ENCODE measurements at regions not wholly inside any gene's neighbourhood (a gene's known extent, or its start where the extent isn't known, plus 50 kb on each side); places are given as distances from the start of the nearest gene placed in this dataset.
A peak's percentile ranks its signal among the peaks of the same experiment; 100 is the strongest.

DNA sequence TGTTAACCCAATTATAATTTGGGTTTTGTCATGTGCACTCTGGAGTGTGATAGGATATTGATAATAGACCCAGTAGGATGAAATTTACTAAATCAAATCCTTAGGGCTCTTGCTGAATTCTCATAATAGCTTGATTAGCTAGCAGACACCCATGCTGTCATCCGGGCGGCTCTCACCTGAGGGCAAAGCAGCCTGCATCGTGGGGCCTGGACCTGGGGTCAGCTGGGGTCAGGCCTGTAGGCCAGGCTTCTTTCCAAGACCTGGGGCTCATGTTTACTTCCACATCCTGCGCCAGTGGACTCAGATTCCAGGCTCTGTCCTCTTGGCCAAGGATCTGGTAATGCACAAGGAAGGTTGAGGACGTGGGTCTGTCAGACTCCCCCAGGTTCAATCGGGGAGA lies 486.3 kb downstream of the NPHP4 start:
- DNase-seq (ENCODE audit: low spot score) (no peak), ATAC-seq (no peak)
- intact Hi-C loops (cut with DNase I) = loop anchor here (10.0 kb wide), 2 partner anchors 239 to 469 kb away; no protein-coding TSS in a partner anchor

DNA sequence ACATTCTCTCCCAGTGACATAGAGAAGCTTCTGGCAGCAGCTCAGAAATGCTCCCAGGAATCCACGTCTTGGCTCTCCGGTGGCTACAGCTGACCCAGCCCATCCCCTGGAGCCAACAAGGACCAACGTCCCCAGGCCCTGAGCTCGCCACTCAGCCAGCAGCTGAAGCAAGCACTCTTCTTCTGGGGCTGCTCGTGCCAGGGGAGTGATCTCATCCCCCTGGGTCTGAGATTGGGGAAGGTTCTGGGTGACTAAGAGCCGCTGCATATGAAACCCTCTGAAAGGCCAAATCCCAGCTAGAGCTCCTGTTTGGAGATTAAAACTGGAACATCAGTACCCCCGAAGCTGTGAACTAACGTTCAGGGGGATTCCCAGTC lies 487.9 kb downstream of the NPHP4 start:
- ATAC-seq = no peak
- intact Hi-C loops (cut with DNase I) = loop anchor here (10.0 kb wide), 2 partner anchors 240 to 470 kb away; no protein-coding TSS in a partner anchor

DNA sequence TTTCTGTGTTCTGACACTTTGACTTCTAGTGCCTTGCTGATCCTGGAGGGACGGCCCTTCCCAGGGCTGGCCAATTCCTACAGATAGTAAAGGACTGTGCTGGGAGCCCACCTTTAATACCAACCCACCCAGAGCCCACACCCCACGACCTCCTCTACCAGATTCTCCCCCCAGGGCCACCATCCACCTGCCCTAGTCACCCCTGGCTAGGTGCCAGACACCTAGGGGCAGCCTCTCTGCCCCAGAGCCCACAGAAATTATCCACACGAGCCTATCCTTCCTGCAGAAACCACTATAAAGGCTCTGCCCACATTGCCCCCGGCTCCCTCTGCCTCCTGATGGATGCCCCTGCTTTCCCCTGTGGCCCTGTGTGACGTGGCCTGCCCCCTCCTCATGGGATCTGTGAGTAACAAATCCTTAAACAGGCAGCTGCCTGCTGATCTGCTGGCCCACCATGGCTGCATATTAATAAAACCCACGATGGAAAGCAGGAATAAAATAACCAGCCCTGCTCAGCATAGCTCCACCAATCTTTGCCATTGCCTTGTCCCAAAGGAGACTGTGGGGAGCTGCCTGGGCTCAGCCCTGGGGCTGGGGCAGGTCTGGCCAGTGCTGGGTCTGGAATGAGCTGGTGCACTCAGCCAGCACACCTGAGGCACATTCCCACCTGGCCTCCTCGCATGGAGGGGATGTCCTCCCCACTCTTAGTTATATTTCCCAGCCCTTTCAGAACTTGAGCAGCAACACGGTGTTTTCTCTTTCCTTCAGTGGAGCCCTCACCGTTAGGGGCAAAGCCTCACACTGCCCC lies 488.5 kb downstream of the NPHP4 start:
- intact Hi-C loops (cut with DNase I) = loop anchor here (10.0 kb wide), 2 partner anchors 241 to 471 kb away; no protein-coding TSS in a partner anchor
- ATAC-seq (no peak), DNase-seq (ENCODE audit: low spot score) (no peak)

More for the DNA sequence above, 487.9 kb downstream of the NPHP4 start:
- no peak for DNase-seq (ENCODE audit: low spot score)

DNA sequence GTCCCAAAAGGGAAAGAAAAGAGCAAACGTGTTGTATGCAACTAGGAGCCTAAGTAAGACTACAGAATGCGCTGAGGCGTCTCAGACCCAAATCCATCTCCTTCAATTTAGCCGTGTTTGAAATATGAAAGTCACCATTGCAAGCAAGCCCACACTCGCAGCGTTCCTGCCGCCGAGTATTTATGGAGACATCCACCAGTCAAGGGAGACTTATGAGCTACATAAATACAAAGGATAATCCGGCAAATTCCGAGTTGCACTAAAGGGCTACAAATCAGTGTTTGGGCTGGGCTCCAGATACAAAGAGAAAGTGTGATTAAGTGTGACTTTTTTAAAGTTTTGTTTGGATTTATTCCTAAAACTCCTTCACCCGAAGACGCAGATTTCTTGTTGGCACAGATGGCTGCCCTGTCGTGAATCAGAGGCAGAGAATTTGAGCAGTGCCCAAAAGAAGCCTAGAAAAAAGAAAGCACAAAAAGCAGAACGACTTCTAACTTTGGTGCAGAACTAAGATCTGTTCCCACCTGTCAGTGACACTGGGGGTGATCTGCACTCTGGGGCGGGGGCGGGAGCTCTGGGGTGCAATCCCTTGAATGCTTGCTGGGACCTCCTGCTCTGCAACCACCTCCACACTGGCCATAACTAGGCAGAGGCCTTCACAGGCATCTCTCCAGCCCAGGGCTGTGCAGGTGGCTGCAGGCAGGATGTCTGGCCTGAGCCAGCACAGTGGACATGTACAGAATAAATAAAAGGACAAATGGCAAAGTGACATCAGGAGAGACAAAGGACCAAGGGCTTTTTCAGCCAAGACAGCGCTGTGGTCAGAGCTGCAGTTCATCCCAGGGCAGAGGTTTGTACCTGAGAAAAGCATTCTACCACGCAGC lies 489.7 kb downstream of the NPHP4 start:
- ATAC-seq (peak; percentile 40), DNase-seq (ENCODE audit: low spot score) (no peak)
- intact Hi-C loops (cut with DNase I) = loop anchor here (10.0 kb wide), 2 partner anchors 242 to 472 kb away; no protein-coding TSS in a partner anchor

DNA sequence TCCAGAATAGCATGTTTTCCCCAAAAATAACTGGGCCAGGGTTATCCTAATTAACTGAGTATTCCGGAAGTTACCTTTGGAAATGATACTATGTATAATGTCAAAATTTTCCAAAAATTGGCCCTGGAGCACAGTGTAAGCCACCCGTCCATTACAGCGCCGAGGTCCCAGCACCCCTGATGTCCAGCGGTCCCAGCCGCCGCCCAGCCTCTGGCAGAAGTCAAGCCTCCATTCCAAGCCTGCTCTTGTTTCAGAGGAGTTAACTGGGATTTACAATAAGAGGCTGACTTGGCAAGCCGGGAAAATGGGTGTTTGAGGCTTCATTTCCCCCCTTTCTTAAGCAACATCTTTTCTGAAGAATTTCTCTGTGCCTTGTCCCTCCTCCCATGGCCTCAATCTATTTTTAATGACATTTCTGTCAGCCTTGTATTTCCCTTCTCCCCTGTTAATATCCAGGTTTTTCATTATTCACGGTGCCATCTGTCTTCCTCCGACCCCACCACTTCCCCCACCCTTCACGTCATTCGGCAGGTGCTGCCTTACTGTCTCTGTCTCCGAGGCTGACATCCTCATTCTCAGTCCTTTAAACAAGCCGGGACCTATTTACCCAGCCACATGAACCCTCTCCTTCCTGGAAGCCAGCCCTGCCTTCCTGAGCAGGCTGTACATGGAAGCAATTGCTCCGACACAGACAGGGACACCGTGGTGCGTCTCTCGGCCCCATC lies 490.9 kb downstream of the NPHP4 start:
- DNase-seq (ENCODE audit: low spot score) = no peak
- intact Hi-C loops (cut with DNase I) = loop anchor here (10.0 kb wide), 2 partner anchors 243 to 473 kb away; no protein-coding TSS in a partner anchor
- no peak for ATAC-seq

DNA sequence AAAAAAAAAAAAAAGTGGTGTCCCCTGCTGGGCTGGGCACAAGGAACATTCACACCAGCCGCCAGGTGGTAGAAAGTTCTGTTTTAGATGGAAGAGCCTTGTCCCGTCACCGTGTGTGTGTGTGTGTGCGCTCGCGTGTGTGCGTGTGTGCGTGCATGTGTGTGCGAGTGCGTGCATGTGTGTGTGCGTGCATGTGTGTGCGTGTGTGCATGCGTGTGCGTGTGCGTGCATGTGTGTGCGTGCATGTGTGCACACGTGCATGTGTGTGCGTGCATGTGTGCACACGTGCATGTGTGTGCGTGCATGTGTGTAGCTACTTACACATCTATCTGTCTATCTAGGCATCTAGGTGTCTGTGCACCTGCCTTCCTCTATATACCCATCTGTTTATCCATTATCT lies 491.7 kb downstream of the NPHP4 start:
- intact Hi-C loops (cut with DNase I) = loop anchor here (10.0 kb wide), 2 partner anchors 244 to 474 kb away; no protein-coding TSS in a partner anchor
- ATAC-seq (no peak), DNase-seq (ENCODE audit: low spot score) (no peak)

DNA sequence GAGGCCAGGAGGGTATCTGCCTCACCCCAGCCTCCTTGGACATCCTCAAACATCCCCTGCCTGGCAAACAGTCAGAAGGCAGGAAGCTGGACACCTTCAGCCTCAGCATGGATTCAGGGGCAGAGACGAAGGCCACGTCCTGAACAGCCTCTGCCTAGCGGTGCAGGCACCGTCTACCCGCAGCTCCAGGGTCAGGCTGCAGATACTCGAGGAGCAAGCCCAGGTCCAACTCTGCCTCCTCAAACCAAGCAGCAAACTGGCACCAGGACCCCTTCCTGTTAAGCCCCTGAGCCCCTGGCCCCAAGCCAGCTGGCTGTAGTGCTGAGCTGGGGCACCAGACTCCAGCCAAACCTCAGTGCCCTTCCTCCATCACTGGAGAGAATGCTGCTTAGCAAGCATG lies 494.7 kb downstream of the NPHP4 start:
- no peak for ATAC-seq
- intact Hi-C loops (cut with DNase I) = no loop called here
- DNase-seq (ENCODE audit: low spot score) = no peak

DNA sequence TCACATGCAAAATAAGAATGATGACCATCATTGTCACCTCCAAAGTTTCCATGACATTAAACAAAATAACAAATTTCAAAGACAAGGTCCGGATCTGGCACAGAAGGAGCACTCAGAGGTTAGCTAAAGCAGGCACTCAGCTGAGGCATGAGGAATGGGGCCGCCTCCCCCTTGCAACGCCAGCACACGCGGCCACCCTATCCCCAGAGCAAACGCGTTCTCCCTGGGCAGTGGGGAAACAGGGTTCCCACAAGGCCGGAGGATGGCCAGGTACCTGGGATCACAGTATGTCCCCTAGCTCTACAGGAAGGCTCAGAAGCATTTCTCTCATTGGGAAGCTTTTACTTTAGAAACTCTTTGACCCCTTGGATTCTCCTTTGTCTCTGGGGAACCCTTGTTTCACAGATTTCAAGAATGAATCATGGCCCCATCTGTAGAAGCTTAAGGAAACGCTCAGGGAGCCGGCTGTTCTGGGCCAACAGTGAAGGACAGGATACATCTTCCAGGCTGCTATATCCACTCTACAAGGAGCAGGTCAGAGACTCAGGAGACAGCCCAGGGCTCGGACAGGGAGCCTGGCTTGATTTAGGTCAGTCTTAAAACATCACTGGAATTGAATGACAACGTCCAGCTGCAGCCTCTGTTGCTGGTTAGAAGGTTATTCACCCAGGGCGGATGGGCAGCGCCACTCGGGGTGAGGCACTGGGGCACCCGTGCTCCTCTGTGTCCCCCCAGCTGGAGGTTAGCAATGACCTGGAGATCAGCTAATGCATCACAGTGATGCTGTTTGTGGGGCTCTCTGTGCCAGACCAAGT lies 496.4 kb downstream of the NPHP4 start:
- DNase-seq (ENCODE audit: low spot score) (no peak), ATAC-seq (peak; percentile 47)
- intact Hi-C loops (cut with DNase I) = no loop called here

- no peak for DNase-seq (ENCODE audit: low spot score)
- intact Hi-C loops (cut with DNase I) = no loop called here
Measured at GRCh38 chr1:5494518-5494917, 497.7 kb downstream of the NPHP4 start.

DNA sequence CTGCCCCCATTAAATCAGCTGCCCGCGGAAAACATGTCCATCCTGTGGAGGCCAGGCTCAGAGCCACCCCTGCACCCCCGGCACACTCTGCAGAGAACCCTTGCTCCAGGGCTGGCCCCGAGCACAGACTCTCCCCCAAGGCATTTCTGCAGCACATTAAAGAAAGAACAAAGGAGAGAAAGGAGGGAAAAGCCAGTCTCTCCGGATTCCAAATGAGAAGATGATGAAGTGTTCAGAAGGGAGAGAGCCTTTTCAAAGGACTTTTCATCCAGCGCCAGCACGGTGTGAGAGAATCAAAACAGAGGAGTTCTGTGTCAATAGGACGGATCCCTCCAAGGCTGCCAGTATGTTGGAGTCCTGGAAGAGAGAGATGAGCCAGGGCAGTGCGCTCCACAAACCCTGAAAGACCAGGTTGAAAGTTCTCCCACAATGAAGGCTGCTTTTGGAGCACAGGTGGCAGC lies 498.3 kb downstream of the NPHP4 start:
- intact Hi-C loops (cut with DNase I) = no loop called here
- DNase-seq (ENCODE audit: low spot score) (no peak), ATAC-seq (peak; percentile 90)

More at GRCh38 chr1:5494518-5494917, 497.7 kb downstream of the NPHP4 start:
- peak; percentile 86 for ATAC-seq

- DNase-seq (ENCODE audit: low spot score) = no peak
- no peak for ATAC-seq
- intact Hi-C loops (cut with DNase I) = no loop called here
Measured at GRCh38 chr1:5493275-5493674, 498.9 kb downstream of the NPHP4 start.

- intact Hi-C loops (cut with DNase I) = no loop called here
- no peak for ATAC-seq
- DNase-seq (ENCODE audit: low spot score) = no peak
Measured at GRCh38 chr1:5492846-5493245, 499.4 kb downstream of the NPHP4 start.

DNA sequence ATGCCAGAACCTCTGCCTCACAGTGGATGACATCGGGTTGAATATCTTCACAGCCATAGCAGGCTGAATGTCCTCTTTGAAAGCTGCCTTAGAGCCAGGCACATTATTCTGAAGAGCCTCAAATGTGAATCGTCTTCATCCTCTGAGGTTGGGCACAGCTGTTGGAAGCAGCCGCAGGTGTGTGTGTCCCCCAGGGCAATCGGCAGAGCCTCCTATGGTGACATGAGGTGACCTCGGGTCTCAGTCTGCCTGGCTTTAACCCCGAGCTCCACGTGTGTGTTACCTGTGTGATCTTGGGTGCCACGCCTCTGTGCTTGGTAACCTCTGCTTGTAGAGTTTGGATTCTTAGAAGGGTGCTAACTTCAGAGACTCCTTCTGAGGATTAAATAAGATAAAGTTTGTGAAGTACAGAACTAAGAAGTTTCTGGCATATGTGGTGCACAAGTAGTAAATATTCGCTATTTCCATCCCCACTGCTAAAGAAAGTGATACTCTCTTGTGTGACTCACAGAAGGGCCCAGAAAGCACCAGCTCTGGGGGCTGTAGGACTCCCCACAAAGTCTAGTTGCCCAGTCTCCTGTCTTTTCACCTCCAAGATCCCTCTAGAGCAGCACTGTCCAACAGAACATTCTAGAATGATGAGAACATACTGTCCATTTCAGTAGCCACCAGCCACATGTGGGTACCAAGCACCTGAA lies 500.9 kb downstream of the NPHP4 start:
- DNase-seq (ENCODE audit: low spot score) (no peak), ATAC-seq (no peak)
- intact Hi-C loops (cut with DNase I) = no loop called here

DNA sequence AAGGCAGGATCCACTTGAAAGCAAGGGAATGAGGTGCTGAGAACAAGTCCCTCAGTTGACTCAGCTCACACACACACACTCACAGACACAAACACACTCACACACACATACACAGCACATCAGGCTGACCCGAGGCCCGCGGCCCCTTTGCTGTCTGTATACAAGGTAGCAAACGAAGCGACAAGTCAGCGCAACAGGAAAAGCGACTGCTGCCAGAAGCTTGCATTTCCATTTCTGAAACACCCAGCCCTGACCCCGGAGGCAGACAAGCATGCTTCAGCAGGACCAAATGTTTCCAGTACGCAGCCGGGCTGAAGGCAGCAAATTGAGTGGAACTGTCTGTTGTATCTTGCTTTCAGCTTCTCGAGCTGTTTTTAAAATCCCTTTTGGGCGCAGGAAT lies 501.6 kb downstream of the NPHP4 start:
- DNase-seq (ENCODE audit: low spot score) = no peak
- intact Hi-C loops (cut with DNase I) = no loop called here
- no peak for ATAC-seq

GRCh38 chr1:5488448-5488847 lies 503.8 kb downstream of the NPHP4 start:
- intact Hi-C loops (cut with DNase I) = no loop called here
- no peak for DNase-seq (ENCODE audit: low spot score)
- ATAC-seq = no peak

DNA sequence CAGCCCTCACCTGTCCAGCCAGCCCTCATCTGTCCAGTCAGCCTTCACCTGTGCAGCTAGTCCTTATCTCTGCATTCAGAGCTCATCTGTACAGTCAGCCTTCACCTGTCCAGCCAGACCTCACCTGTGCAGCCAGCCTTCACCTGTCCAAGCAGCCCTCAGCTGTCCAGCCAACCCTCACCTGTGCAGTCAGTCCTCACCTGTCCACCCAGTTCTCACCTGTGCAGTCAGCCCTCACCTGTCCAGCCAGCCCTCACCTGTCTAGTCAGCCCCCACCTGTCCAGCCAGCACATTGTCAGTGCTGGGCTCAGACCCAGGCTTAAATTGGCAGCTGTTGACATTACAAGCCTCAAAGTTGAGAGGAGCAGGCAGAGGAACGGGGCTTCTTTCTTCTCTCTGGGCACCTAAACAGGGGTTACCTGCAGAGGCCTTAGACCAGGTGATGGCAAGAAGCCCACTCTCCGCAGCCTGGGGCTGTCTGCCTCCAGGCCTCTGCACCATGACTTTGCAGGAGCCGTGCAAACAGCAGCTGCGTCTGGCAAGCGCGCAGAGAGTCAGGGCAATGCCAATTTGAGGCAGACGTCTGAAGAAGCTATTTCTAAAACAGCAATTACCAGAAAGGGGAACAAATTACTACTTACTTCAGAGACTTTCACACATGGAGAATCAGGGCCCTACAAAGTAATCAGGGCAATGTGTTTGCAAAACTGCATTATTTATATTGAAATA lies 506.1 kb downstream of the NPHP4 start:
- ATAC-seq (no peak), DNase-seq (ENCODE audit: low spot score) (no peak)
- intact Hi-C loops (cut with DNase I) = loop anchor here (1.0 kb wide), 1 partner anchor 23 kb away; no protein-coding TSS in a partner anchor

DNA sequence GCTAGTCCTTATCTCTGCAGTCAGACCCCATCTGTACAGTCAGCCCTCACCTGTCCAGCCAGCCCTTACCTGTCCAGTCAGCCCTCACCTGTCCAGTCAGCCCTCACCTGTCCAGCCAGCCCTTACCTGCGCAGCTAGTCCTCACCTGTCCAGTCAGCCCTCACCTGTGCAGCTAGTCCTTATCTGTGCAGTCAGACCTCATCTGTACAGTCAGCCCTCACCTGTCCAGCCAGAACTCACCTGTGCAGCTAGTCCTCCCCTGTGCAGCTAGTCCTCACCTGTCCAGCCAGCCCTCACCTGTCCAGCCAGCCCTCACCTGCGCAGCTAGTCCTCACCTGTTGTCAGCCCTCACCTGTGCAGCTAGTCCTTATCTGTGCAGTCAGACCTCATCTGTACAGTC lies 506.8 kb downstream of the NPHP4 start:
- DNase-seq (ENCODE audit: low spot score) (no peak), ATAC-seq (no peak)
- intact Hi-C loops (cut with DNase I) = loop anchor here (1.0 kb wide), 1 partner anchor 24 kb away; no protein-coding TSS in a partner anchor

All from sciatic nerve (tissue), 2 donors.